CD4-positive, alpha-beta T cell (primary cell): ENCODE measurements at regions not wholly inside any gene's neighbourhood (a gene's known extent, or its start where the extent isn't known, plus 50 kb on each side); places are given as distances from the start of the nearest gene placed in this dataset.

ENCODE experiments used
- ATAC-seq: fragments of 200-7000 bp; cut with Tn5 transposase; one replicate; pipeline ENCODE4 v1.10.0; 2022; ENCODE audit warnings: mild to moderate bottlenecking; ENCODE audit not compliant: poor library complexity
- CTCF ChIA-PET: fragments of 350-600 bp; sonication (Branson Sonifier 250); formaldehyde crosslinking; loops from one replicate; lab custom pipeline; 2021; ENCODE audit warnings: antibody characterized with exemption, inconsistent platforms; lab: Charles Lee
- POLR2A ChIA-PET: fragments of 350-600 bp; sonication (Branson Sonifier 250); formaldehyde crosslinking; loops from one replicate; lab custom pipeline; 2021; ENCODE audit warnings: antibody characterized with exemption, inconsistent platforms; lab: Charles Lee
- DNase-seq, 14 experiments: peaks; one replicate each; pipeline ENCODE4 v3.0.0-alpha.2; 2013 to 2020; ENCODE audit warnings: mixed read lengths in 2 of 14
- H3K27ac ChIP-seq, 2 donors: one replicate each; pipeline versions ENCODE4 v1.5.1 to v1.7.0; 2013; ENCODE audit warnings: low read length in 2 of 2, low read depth in 1 of 2, mild to moderate bottlenecking in 1 of 2
- H3K27me3 ChIP-seq, 2 experiments: 1 replicate in 1 of 2; 2 replicates in 1 of 2; pipeline versions ENCODE4 v1.6.1 to v1.7.0; 2013; ENCODE audit warnings: low read length in 2 of 2, control low read depth in 1 of 2, mild to moderate bottlenecking in 1 of 2, moderate library complexity in 1 of 2; ENCODE audit not compliant: insufficient read depth in 2 of 2, control insufficient read depth in 1 of 2
- H3K36me3 ChIP-seq: one replicate; pipeline ENCODE4 v1.6.1; 2013; ENCODE audit warnings: low read length, control low read depth; ENCODE audit not compliant: insufficient read depth
- H3K4me1 ChIP-seq: one replicate; pipeline ENCODE4 v1.6.1; 2013; ENCODE audit warnings: low read length, control low read depth; ENCODE audit not compliant: insufficient read depth
- H3K4me3 ChIP-seq: one replicate; pipeline ENCODE4 v1.5.1; 2013; ENCODE audit warnings: mild to moderate bottlenecking, low read length, moderate library complexity
- H3K9me3 ChIP-seq, 2 experiments: 1 replicate in 1 of 2; 2 replicates in 1 of 2; pipeline versions ENCODE4 v1.6.1 to v1.7.0; 2013; ENCODE audit warnings: low read length in 2 of 2, mild to moderate bottlenecking in 2 of 2, control low read depth in 1 of 2, moderate library complexity in 1 of 2; ENCODE audit not compliant: control insufficient read depth in 1 of 2, insufficient read depth in 1 of 2
- H3K27ac Mint-ChIP-seq: one replicate; pipeline ENCODE4 v1.8.0; 2020; ENCODE audit warnings: mixed read lengths
- H3K27me3 Mint-ChIP-seq: one replicate; pipeline ENCODE4 v1.8.0; 2021; ENCODE audit warnings: mixed read lengths
- H3K36me3 Mint-ChIP-seq: one replicate; pipeline ENCODE4 v1.8.0; 2021; ENCODE audit warnings: low read depth, mixed read lengths
- H3K4me1 Mint-ChIP-seq: one replicate; pipeline ENCODE4 v1.8.0; 2021; ENCODE audit warnings: low read depth, mixed read lengths
- H3K4me3 Mint-ChIP-seq: one replicate; pipeline ENCODE4 v1.8.0; 2020; ENCODE audit warnings: mild to moderate bottlenecking, mixed read lengths
- H3K9me3 Mint-ChIP-seq: one replicate; pipeline ENCODE4 v1.8.0; 2020; ENCODE audit warnings: mixed read lengths
- intact Hi-C, 2 experiments: fragments of 100-400 bp; cut with DNase I in 1 of 2; cut with micrococcal nuclease in 1 of 2; formaldehyde crosslinking; loops; one replicate each; pipeline versions ENCODE4 v1.15.1 to v1.9.0; 2023 to 2025; cut with DNase I, micrococcal nuclease
- TF ChIP-seq, protein P1 (sequence below): fragments of 200-600 bp; IDR thresholded peaks from one replicate; pipeline ENCODE4 v1.8.0; 2022; ENCODE audit warnings: antibody characterized with exemption, mild to moderate bottlenecking

DNA sequence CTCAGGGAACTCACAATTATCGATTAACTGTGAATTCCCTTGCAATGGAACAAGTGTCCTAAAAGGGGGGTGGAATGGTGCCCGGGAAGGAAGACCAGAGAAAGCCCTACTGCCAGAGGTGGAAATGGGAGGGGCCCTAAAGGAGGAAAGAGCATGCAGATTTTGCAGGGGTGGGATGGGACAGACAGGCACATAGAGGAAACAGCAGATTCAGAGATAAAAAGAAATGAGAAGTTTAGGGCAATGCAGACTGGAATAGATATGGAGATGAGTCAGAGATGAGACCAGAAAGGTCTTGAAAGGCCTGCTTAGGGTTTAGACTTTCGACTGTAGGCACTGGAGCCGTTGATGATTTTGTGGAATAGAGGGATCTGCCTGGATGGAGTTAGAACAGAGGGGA, 57.4 kb upstream of the PITX2 start:
- DNase-seq, result no peak
- no peaks in the 10 kb centered on the region for H3K36me3 Mint-ChIP-seq
- H3K4me3 Mint-ChIP-seq, result no peak overlapping the region
- Histone ChIP-seq H3K27me3 (no peaks in the 10 kb centered on the region), H3K27ac (no peak overlapping the region), H3K36me3 (no peaks in the 10 kb centered on the region), H3K4me3 (no peak overlapping the region), H3K9me3 (no peaks in the 10 kb centered on the region), H3K4me1 (no peaks in the 10 kb centered on the region)
- CTCF ChIA-PET, result no interaction called here
- POLR2A ChIA-PET, result no interaction called here
- peaks cover 22% of the 10 kb centered on the region for H3K27me3 Mint-ChIP-seq
- no peaks in the 10 kb centered on the region for H3K4me1 Mint-ChIP-seq
- ATAC-seq, result no peak
- H3K27ac Mint-ChIP-seq, result no peak overlapping the region
- TF ChIP-seq, protein P1, sequence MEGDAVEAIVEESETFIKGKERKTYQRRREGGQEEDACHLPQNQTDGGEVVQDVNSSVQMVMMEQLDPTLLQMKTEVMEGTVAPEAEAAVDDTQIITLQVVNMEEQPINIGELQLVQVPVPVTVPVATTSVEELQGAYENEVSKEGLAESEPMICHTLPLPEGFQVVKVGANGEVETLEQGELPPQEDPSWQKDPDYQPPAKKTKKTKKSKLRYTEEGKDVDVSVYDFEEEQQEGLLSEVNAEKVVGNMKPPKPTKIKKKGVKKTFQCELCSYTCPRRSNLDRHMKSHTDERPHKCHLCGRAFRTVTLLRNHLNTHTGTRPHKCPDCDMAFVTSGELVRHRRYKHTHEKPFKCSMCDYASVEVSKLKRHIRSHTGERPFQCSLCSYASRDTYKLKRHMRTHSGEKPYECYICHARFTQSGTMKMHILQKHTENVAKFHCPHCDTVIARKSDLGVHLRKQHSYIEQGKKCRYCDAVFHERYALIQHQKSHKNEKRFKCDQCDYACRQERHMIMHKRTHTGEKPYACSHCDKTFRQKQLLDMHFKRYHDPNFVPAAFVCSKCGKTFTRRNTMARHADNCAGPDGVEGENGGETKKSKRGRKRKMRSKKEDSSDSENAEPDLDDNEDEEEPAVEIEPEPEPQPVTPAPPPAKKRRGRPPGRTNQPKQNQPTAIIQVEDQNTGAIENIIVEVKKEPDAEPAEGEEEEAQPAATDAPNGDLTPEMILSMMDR, result no peak
- intact Hi-C loops, result no loop called here
- H3K9me3 Mint-ChIP-seq, result no peaks in the 10 kb centered on the region

DNA sequence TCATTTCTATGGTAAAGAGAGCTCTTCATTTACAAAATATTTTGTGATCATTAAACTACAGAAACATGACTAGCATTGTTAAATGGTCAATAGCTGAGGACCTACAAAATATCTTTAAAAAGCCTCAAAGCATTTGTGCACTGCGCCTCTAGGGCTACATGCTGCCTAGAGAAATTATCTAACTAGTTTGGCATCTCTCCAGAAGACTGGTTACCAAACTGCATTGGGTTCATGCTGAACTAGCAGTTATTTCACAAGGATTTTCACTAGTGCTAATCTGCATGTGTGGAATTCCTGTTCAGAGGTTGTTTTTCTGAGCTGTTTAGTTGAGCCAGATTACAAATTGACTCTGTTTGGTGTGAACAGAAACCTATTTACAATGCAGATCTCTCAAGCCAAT, 58.5 kb upstream of the PITX2 start:
- ATAC-seq (no peak), DNase-seq (no peak)
- Mint-ChIP-seq H3K9me3 (no peaks in the 10 kb centered on the region), H3K27me3 (peaks cover 22% of the 10 kb centered on the region), H3K27ac (no peak overlapping the region), H3K36me3 (no peaks in the 10 kb centered on the region), H3K4me3 (no peak overlapping the region), H3K4me1 (no peaks in the 10 kb centered on the region)
- intact Hi-C loops, result no loop called here
- no peaks in the 10 kb centered on the region for H3K27me3 ChIP-seq
- no peak overlapping the region for H3K4me3 ChIP-seq
- ChIA-PET POLR2A (no interaction called here), CTCF (no interaction called here)
- no peaks in the 10 kb centered on the region for H3K4me1 ChIP-seq
- TF ChIP-seq, protein P1, result no peak
- H3K9me3 ChIP-seq, result no peaks in the 10 kb centered on the region
- no peaks in the 10 kb centered on the region for H3K36me3 ChIP-seq
- H3K27ac ChIP-seq, result no peak overlapping the region

DNA sequence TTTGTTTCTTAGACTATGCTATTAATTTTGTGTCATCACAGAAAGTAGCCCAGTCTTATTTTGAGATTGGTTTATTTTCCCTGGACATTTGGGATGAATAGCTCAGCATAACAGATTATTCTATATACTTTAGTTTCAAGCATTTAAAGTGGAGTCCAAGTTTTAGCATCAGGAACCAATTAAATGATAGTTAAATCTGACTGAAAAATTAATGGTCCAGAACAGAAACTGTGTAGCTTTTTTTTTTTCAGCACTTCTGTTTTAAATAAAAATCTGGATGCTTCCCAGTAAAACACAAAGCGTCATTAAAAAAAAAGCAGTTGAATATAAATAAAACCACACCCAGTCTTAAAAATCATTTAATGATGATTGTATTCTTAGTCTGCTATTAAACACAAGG, 59.4 kb upstream of the PITX2 start:
- Mint-ChIP-seq H3K36me3 (no peaks in the 10 kb centered on the region), H3K4me3 (no peak overlapping the region), H3K27me3 (peaks cover 22% of the 10 kb centered on the region), H3K27ac (no peak overlapping the region), H3K9me3 (peaks cover 2% of the 10 kb centered on the region), H3K4me1 (no peaks in the 10 kb centered on the region)
- CTCF ChIA-PET, result no interaction called here
- Histone ChIP-seq H3K9me3 (no peaks in the 10 kb centered on the region), H3K4me1 (no peaks in the 10 kb centered on the region), H3K4me3 (no peak overlapping the region), H3K36me3 (no peaks in the 10 kb centered on the region), H3K27me3 (no peaks in the 10 kb centered on the region), H3K27ac (no peak overlapping the region)
- TF ChIP-seq, protein P1, result no peak
- ATAC-seq (no peak), DNase-seq (no peak)
- intact Hi-C loops, result no loop called here
- POLR2A ChIA-PET, result no interaction called here
